ENCODE measurements at regions not wholly inside any gene's neighbourhood (a gene's known extent, or its start where the extent isn't known, plus 50 kb on each side); places are given as distances from the start of the nearest gene placed in this dataset.

- no peak for DNase-seq (ENCODE audit: low read depth)
- H3K4me3 ChIP-seq (ENCODE audit: low read length) = no peak overlapping the region
- no peak for TF ChIP-seq CTCF (conservative IDR thresholded peaks at IDR 0.05; ENCODE audit: low read depth, low read length)
Observed at GRCh38 chr2:190762566-190762965, 113.7 kb downstream of the NAB1 start.

- no peak for TF ChIP-seq CTCF (conservative IDR thresholded peaks at IDR 0.05; ENCODE audit: low read depth, low read length)
- no peak for DNase-seq (ENCODE audit: low read depth)
- H3K4me3 ChIP-seq (ENCODE audit: low read length) = no peak overlapping the region
Observed at GRCh38 chr2:190763100-190763499, 114.2 kb downstream of the NAB1 start.

- DNase-seq (ENCODE audit: low read depth) = no peak
- H3K4me3 ChIP-seq (ENCODE audit: low read length) = no peak overlapping the region
- TF ChIP-seq CTCF (conservative IDR thresholded peaks at IDR 0.05; ENCODE audit: low read depth, low read length) = no peak
Observed at GRCh38 chr2:190763901-190764514, 115.1 kb downstream of the NAB1 start.

GRCh38 chr2:190765386-190766173 lies 115.0 kb upstream of the GLS start:
- no peak for TF ChIP-seq CTCF (conservative IDR thresholded peaks at IDR 0.05; ENCODE audit: low read depth, low read length)
- peak; percentile 67 for DNase-seq (ENCODE audit: low read depth)
- H3K4me3 ChIP-seq (ENCODE audit: low read length) = no peak overlapping the region

- no peak for DNase-seq (ENCODE audit: low read depth)
- H3K4me3 ChIP-seq (ENCODE audit: low read length) = no peak overlapping the region
- TF ChIP-seq CTCF (conservative IDR thresholded peaks at IDR 0.05; ENCODE audit: low read depth, low read length) = no peak
Observed at GRCh38 chr2:190766174-190766572, 114.4 kb upstream of the GLS start.

GRCh38 chr2:190766595-190766994 lies 114.0 kb upstream of the GLS start:
- H3K4me3 ChIP-seq (ENCODE audit: low read length) = no peak overlapping the region
- DNase-seq (ENCODE audit: low read depth) = no peak
- no peak for TF ChIP-seq CTCF (conservative IDR thresholded peaks at IDR 0.05; ENCODE audit: low read depth, low read length)

- DNase-seq (ENCODE audit: low read depth) = no peak
- TF ChIP-seq CTCF (conservative IDR thresholded peaks at IDR 0.05; ENCODE audit: low read depth, low read length) = no peak
- no peak overlapping the region for H3K4me3 ChIP-seq (ENCODE audit: low read length)
Observed at GRCh38 chr2:190767821-190768220, 112.8 kb upstream of the GLS start.

Data from retinal pigment epithelial cell (primary cell).